GM18499 (cell line): ENCODE measurements at regions not wholly inside any gene's neighbourhood (a gene's known extent, or its start where the extent isn't known, plus 50 kb on each side); places are given as distances from the start of the nearest gene placed in this dataset.

ENCODE experiments used
- ATAC-seq: cut with Tn5 transposase; IDR thresholded peaks from one replicate; pipeline ENCODE4 v1.9.1; 2021; ENCODE audit warnings: moderate number of reproducible peaks; ENCODE audit not compliant: insufficient read depth, unreplicated experiment

GRCh38 chr2:8510519-8510918 is 171.3 kb upstream of the ID2 start:
- no peak for ATAC-seq

GRCh38 chr2:8511868-8512612 is 169.8 kb upstream of the ID2 start:
- no peak for ATAC-seq

- ATAC-seq, result no peak
Measured at GRCh38 chr2:8513601-8514273, 168.1 kb upstream of the ID2 start.

DNA sequence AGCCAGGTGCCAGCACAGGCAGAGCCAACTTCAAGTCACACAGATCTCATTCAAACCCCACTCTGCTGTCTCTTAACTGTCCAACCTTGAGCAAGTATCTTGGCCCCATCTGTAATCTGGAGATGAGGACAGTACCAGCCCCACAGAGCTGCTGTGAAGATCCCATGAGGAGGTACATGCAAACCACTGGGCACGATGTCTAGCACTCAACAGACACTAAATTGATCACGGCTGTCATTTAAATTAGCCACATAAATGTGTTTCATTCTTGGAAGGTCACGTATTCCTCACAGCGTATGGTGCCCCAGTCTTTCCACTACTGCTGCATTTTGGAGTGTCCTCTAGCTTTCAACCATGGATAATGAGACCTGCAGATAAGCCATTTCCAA is 167.6 kb upstream of the ID2 start:
- ATAC-seq, result no peak

GRCh38 chr2:8514796-8515758 is 166.8 kb upstream of the ID2 start:
- peak; percentile 74 for ATAC-seq

DNA sequence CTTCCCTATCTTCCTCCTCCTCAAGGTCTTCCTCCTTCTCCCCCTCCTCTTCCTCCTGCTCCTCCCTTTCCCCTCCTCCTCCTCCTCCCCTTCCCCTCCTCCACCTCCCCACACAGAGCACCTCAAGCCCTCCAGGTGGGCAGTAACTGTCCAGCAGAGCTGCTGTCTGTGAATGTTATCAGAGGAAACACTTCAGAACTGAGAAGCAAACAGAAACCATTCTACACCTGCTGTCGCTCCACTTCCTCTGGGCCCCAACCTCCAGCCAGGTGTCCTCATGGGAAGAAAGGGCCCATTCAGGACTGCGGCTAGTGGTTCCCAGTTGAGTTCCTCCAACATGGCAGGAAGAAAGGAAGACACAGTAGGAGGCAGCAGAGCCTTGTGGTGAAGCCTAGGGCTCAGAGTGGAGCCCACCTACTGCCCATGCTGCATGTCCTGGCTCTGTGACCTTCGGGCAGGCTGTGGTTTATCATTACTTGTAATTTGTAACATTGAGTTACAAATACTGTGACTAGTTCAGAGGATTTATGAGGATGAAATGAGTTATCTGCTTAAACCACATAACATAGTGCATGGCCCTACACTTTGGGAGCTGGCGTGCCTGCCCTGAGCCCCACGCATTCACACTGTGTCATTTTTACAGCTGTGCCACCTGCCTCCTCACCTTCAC is 165.9 kb upstream of the ID2 start:
- peak; percentile 28 for ATAC-seq

DNA sequence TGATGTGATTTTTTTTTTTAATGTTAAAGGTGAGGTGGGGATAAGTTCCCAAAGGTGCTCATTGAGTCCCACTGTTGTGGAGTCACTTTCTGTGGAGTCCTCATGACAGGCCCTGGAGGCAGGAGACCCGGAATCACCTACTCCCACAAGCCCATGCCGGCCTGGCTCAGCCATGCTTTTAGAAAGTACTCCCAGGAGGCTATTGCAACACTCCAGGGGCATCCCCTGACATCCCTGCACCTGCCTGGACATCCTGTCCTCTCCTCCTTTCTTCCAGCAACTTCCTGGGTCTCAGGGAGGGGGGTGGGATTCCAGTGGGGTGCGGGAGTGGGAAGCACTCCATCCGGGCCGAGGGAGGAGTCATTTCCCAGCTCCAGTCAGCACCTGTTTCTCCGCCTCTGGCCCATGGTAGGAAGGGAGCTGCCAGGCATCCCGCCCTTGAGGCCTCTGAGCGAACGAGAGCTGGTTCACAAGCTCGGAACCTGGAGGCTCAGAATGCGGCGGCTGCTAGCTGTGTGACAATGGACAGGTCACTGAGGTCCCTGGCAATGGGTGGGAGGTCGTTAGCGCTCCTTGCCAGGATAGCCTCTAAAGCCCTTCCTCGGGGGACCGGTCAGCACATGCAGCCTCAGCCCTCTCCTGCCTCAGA is 163.9 kb upstream of the ID2 start:
- ATAC-seq, result no peak

- no peak for ATAC-seq
Measured at GRCh38 chr2:8518979-8519668, 162.7 kb upstream of the ID2 start.

- no peak for ATAC-seq
Measured at GRCh38 chr2:8520791-8521344, 161.0 kb upstream of the ID2 start.

DNA sequence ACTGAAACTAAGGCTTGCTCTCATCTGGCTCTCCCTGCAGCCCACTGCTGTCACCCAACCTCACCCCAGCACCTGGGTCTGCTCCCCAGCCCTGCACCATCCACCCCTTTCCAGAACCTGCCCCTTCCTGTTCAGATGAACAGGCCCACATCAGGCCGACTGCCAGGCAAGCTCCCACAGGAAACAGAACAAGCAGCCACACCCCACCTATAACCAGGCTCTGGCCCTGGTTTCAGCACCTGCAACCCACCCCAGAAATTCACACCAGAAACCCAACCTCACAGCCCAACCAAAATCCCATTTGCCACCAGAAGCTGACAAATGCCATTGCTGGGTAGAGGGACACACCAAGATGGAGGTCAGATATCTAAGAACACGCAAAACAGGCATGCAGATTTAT is 159.2 kb upstream of the ID2 start:
- no peak for ATAC-seq

GRCh38 chr2:8524388-8524787 is 157.5 kb upstream of the ID2 start:
- no peak for ATAC-seq

GRCh38 chr2:8524823-8525222 is 157.0 kb upstream of the ID2 start:
- no peak for ATAC-seq

- ATAC-seq, result no peak
Measured at GRCh38 chr2:8525236-8525581, 156.6 kb upstream of the ID2 start.

DNA sequence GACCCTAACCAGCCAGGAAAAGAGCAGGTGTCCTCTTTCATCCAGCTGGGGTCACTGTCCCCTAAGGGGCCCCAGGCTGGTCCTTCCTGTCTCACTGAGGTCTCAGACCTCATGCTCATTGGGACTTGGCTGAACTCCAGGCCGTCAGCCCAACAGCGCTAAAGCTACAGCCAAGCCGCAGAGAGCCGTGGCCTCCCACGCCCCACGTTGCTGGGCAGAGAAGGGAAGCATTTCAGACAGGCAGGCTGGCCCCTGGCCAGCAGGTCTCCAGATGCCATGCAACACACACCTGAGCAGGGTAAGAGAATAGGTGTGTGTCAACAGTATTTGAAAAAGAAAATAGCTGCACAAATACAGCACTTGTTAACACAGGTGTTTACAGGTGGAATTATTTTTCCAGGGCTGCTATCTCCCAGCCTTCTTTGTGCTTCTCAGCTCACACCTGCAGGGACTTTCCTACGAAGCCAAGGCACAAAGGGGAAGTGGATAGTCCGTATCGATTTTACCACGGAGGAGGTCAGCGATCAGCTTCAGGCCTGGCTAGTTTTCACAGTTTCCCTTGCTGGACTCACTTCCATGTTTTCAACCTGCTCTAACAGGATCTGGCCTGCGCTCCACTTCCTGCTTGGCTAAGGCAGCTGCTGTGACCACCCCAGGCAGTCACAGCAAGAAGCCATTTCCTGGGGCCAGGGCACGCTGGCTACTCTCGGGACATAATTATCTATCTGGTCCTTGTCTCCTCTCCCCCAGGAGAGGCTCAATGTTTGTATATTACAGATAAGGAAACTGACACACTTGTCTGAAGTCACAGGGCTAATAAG is 156.1 kb upstream of the ID2 start:
- peak; percentile 56 for ATAC-seq

DNA sequence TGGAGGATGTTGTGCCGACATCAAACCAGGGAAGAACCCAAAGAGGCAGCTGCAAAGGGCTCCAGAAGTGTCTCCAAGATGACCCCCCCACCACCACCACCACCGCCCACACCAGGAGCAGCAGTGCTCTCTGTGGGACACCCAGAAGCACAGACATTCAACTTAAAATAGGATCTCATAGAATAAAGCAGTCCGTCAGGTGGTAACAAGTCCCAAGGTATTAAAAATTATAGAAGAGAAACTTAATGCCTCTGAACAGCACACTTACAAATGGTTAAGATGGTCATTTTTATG is 155.5 kb upstream of the ID2 start:
- no peak for ATAC-seq

- ATAC-seq, result no peak
Measured at GRCh38 chr2:8527031-8527430, 154.8 kb upstream of the ID2 start.

- no peak for ATAC-seq
Measured at GRCh38 chr2:8527676-8528075, 154.2 kb upstream of the ID2 start.

GRCh38 chr2:8528863-8529262 is 153.0 kb upstream of the ID2 start:
- no peak for ATAC-seq
